CD8-positive, alpha-beta memory T cell (primary cell): ENCODE measurements at regions not wholly inside any gene's neighbourhood (a gene's known extent, or its start where the extent isn't known, plus 50 kb on each side); places are given as distances from the start of the nearest gene placed in this dataset.
A peak's percentile ranks its signal among the peaks of the same experiment; 100 is the strongest.
"Not testable (repeated sequence)": the region's sequence is repeated elsewhere in the genome, so short reads cannot be mapped to it uniquely, and the experiment has no call there.

Experiments used
- CTCF ChIA-PET: fragments of 350-600 bp; sonication (Branson Sonifier 250); formaldehyde crosslinking; loops from one replicate; lab custom pipeline; 2021; ENCODE audit warnings: antibody characterized with exemption; lab: Charles Lee
- POLR2A ChIA-PET: fragments of 350-600 bp; sonication (Branson Sonifier 250); formaldehyde crosslinking; loops from one replicate; lab custom pipeline; 2021; ENCODE audit warnings: antibody characterized with exemption; lab: Charles Lee
- DNase-seq, 5 donors: peaks; one replicate each; pipeline versions ENCODE4 v3.0.0 to v3.0.0-alpha.2; 2020 to 2022; ENCODE audit warnings: mixed read lengths in 1 of 5
- H3K27ac ChIP-seq: one replicate; pipeline ENCODE4 v1.7.0; 2013; ENCODE audit warnings: low read depth, mild to moderate bottlenecking, low read length, moderate library complexity
- H3K27me3 ChIP-seq: 2 replicates; pipeline ENCODE4 v1.7.0; 2013; ENCODE audit warnings: low read length, mild to moderate bottlenecking; ENCODE audit not compliant: insufficient read depth, poor library complexity, severe bottlenecking
- H3K36me3 ChIP-seq: 2 replicates; pipeline ENCODE4 v1.7.0; 2013; ENCODE audit warnings: mild to moderate bottlenecking, low read length, moderate library complexity; ENCODE audit not compliant: insufficient read depth
- H3K4me1 ChIP-seq: 2 replicates; pipeline ENCODE4 v1.7.0; 2013; ENCODE audit warnings: mild to moderate bottlenecking, low read length, moderate library complexity; ENCODE audit not compliant: insufficient read depth
- H3K4me3 ChIP-seq: 2 replicates; pipeline ENCODE4 v1.7.0; 2013; ENCODE audit warnings: mild to moderate bottlenecking, low read length
- H3K9me3 ChIP-seq: 2 replicates; pipeline ENCODE4 v1.7.0; 2013; ENCODE audit warnings: mild to moderate bottlenecking, low read length
- H3K27ac Mint-ChIP-seq, 8 donors: one replicate each; pipeline ENCODE4 v1.8.0; 2020 to 2021; ENCODE audit warnings: mixed read lengths in 8 of 8, mild to moderate bottlenecking in 6 of 8, inconsistent platforms in 3 of 8, moderate library complexity in 3 of 8
- H3K27me3 Mint-ChIP-seq, 2 donors: one replicate each; pipeline ENCODE4 v1.8.0; 2020 to 2021; ENCODE audit warnings: mixed read lengths in 2 of 2, mild to moderate bottlenecking in 1 of 2, moderate library complexity in 1 of 2
- H3K36me3 Mint-ChIP-seq, 3 donors: one replicate each; pipeline ENCODE4 v1.8.0; 2020 to 2021; ENCODE audit warnings: mixed read lengths in 3 of 3, inconsistent platforms in 1 of 3, mild to moderate bottlenecking in 1 of 3
- H3K4me1 Mint-ChIP-seq, 3 donors: one replicate each; pipeline ENCODE4 v1.8.0; 2020 to 2021; ENCODE audit warnings: mixed read lengths in 3 of 3, inconsistent platforms in 1 of 3, mild to moderate bottlenecking in 1 of 3
- H3K4me3 Mint-ChIP-seq, 7 donors: one replicate each; pipeline ENCODE4 v1.8.0; 2020 to 2021; ENCODE audit warnings: mixed read lengths in 7 of 7, mild to moderate bottlenecking in 6 of 7, moderate library complexity in 4 of 7, inconsistent platforms in 2 of 7
- H3K9me3 Mint-ChIP-seq, 5 donors: one replicate each; pipeline ENCODE4 v1.8.0; 2020 to 2022; ENCODE audit warnings: mixed read lengths in 5 of 5, mild to moderate bottlenecking in 3 of 5, moderate library complexity in 2 of 5, inconsistent platforms in 1 of 5

DNA sequence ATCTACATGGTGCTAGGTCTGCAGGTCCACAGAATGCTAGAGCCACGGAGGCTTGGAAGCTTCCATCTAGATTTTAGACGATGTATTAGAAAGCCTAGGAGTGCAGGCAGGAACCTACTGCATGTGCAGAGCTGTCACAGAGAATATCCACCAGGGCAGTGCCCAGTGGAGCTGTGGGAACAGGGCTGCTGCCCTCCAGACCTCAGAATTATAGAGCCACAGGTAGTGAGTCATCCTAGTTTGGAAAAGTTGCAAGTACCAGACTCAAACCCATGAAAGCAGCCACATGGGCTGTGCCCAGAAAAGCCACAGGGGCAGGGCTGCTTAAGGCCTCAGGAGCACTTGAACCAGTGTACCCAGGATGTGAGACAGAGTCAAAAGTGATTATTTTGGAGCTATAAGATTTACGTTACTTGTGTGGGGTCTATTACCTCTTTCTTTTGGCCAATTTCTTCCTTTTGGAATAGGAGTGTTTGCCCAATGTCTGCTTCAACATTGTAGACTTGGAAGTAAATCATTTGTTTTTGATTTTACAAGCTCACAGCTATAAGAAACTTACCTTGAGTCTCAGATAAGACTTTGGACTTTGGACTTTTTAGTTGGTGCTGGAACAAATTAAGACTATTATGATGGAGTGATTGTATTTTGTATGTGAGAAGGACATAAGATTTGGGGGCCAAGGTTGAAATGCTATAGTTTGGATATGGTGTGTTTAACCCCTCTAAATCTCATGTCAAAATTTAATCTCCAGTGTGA is 143.5 kb upstream of the CHRDL1 start:
- H3K4me1 ChIP-seq: no peaks in the 10 kb centered on the region
- no peak overlapping the region for H3K27ac ChIP-seq
- Mint-ChIP-seq H3K36me3 (no peaks in the 10 kb centered on the region), H3K4me1 (no peaks in the 10 kb centered on the region), H3K9me3 (peaks cover 0 to 2% (median 0%) of the 10 kb centered on the region in 5 donors), H3K27me3 (peaks cover 6 to 9% of the 10 kb centered on the region in 2 donors), H3K4me3 (no peak overlapping the region), H3K27ac (no peak overlapping the region)
- ChIA-PET CTCF (no interaction called here), POLR2A (no interaction called here)
- H3K9me3 ChIP-seq: no peaks in the 10 kb centered on the region
- no peak for DNase-seq
- H3K27me3 ChIP-seq: no peaks in the 10 kb centered on the region
- H3K36me3 ChIP-seq: no peaks in the 10 kb centered on the region
- no peak overlapping the region for H3K4me3 ChIP-seq

- ChIA-PET POLR2A (no interaction called here), CTCF (no interaction called here)
- Mint-ChIP-seq H3K4me3 (no peak overlapping the region), H3K27me3 (peaks cover 0 to 4% of the 10 kb centered on the region in 2 donors), H3K9me3 (peaks cover 0 to 7% (median 0%) of the 10 kb centered on the region in 5 donors), H3K4me1 (no peaks in the 10 kb centered on the region), H3K27ac (peak overlapping the region in 1 of 8 donors; percentile 11), H3K36me3 (no peaks in the 10 kb centered on the region)
- DNase-seq: no peak
- Histone ChIP-seq H3K9me3 (no peaks in the 10 kb centered on the region), H3K27me3 (no peaks in the 10 kb centered on the region), H3K27ac (no peak overlapping the region), H3K4me1 (no peaks in the 10 kb centered on the region), H3K4me3 (no peak overlapping the region), H3K36me3 (no peaks in the 10 kb centered on the region)
Observed at GRCh38 chrX:110924871-110925270, 129.3 kb upstream of the CHRDL1 start.

- Histone ChIP-seq H3K27me3 (no peaks in the 10 kb centered on the region), H3K9me3 (no peaks in the 10 kb centered on the region), H3K27ac (no peak overlapping the region), H3K4me3 (no peak overlapping the region), H3K36me3 (no peaks in the 10 kb centered on the region), H3K4me1 (no peaks in the 10 kb centered on the region)
- POLR2A ChIA-PET: no interaction called here
- H3K4me1 Mint-ChIP-seq: no peaks in the 10 kb centered on the region
- H3K36me3 Mint-ChIP-seq: no peaks in the 10 kb centered on the region
- CTCF ChIA-PET: no interaction called here
- H3K27me3 Mint-ChIP-seq: peaks cover 0 to 2% of the 10 kb centered on the region in 2 donors
- H3K9me3 Mint-ChIP-seq: no peaks in the 10 kb centered on the region
- DNase-seq: no peak
- no peak overlapping the region for H3K27ac Mint-ChIP-seq
- no peak overlapping the region for H3K4me3 Mint-ChIP-seq
Observed at GRCh38 chrX:110920991-110921390, 125.4 kb upstream of the CHRDL1 start.

- no peaks in the 10 kb centered on the region for H3K36me3 Mint-ChIP-seq
- H3K27me3 ChIP-seq: no peaks in the 10 kb centered on the region
- H3K27ac Mint-ChIP-seq: no peak overlapping the region
- POLR2A ChIA-PET: no interaction called here
- no peaks in the 10 kb centered on the region for H3K9me3 Mint-ChIP-seq
- H3K4me1 Mint-ChIP-seq: no peaks in the 10 kb centered on the region
- H3K4me3 ChIP-seq: no peak overlapping the region
- CTCF ChIA-PET: no interaction called here
- no peaks in the 10 kb centered on the region for H3K36me3 ChIP-seq
- H3K27me3 Mint-ChIP-seq: peaks cover 0 to 2% of the 10 kb centered on the region in 2 donors
- H3K9me3 ChIP-seq: no peaks in the 10 kb centered on the region
- H3K4me3 Mint-ChIP-seq: no peak overlapping the region
- no peak for DNase-seq
- no peak overlapping the region for H3K27ac ChIP-seq
- H3K4me1 ChIP-seq: no peaks in the 10 kb centered on the region
Observed at GRCh38 chrX:110915570-110915969, 120.0 kb upstream of the CHRDL1 start.

- H3K4me3 ChIP-seq: no peak overlapping the region
- Mint-ChIP-seq H3K4me3 (no peak overlapping the region), H3K4me1 (no peaks in the 10 kb centered on the region), H3K27me3 (peaks cover 0 to 2% of the 10 kb centered on the region in 2 donors), H3K27ac (no peak overlapping the region), H3K9me3 (no peaks in the 10 kb centered on the region), H3K36me3 (no peaks in the 10 kb centered on the region)
- no peaks in the 10 kb centered on the region for H3K27me3 ChIP-seq
- no peaks in the 10 kb centered on the region for H3K4me1 ChIP-seq
- no peaks in the 10 kb centered on the region for H3K36me3 ChIP-seq
- ChIA-PET POLR2A (no interaction called here), CTCF (no interaction called here)
- H3K9me3 ChIP-seq: no peaks in the 10 kb centered on the region
- DNase-seq: no peak
- H3K27ac ChIP-seq: no peak overlapping the region
Observed at GRCh38 chrX:110915111-110915510, 119.5 kb upstream of the CHRDL1 start.

DNA sequence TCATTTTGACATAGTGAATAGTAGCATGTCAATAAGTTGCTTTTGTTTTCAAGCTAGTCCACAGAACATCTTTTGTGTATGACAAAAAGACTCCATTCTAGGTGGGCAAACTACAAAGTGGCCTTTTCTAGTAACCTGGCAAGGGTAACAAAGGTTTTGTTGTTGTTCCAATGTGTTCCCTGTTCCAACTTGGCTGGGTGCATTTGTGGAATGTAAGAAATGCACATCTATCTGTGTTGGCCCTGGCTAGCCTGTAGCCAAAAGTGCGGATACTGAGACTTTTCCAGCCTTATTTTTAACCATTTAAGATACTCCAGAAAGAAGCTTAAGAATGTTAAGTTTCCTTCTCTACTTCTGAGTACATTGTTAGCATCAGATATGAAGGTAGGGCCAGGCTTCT is 118.7 kb upstream of the CHRDL1 start:
- no peak overlapping the region for H3K27ac Mint-ChIP-seq
- H3K9me3 ChIP-seq: no peaks in the 10 kb centered on the region
- no peaks in the 10 kb centered on the region for H3K9me3 Mint-ChIP-seq
- peaks cover 2 to 3% of the 10 kb centered on the region in 2 donors for H3K27me3 Mint-ChIP-seq
- H3K4me1 ChIP-seq: no peaks in the 10 kb centered on the region
- no peaks in the 10 kb centered on the region for H3K36me3 Mint-ChIP-seq
- H3K36me3 ChIP-seq: no peaks in the 10 kb centered on the region
- no peak overlapping the region for H3K27ac ChIP-seq
- no peaks in the 10 kb centered on the region for H3K4me1 Mint-ChIP-seq
- no peak overlapping the region for H3K4me3 Mint-ChIP-seq
- ChIA-PET POLR2A (no interaction called here), CTCF (no interaction called here)
- no peak for DNase-seq
- no peak overlapping the region for H3K4me3 ChIP-seq
- H3K27me3 ChIP-seq: no peaks in the 10 kb centered on the region

DNA sequence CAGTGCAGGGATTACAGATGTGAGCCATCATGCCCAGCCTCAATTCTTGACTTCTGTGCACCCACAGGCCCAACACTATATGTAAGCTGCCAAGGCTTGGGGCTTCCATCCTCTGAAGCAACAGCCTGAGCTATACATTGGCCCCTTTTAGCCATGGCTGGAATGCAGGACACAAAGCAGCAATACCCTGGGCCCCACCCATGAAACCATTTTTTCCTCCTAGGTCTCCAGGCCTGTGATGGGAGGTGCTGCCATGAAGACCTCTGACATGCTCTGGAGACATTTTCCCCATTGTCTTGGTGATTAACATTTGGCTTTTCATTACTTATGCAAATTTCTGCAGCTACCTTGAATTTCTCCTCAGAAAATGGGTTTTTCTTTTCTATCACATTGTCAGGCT is 109.1 kb upstream of the CHRDL1 start:
- CTCF ChIA-PET, H3K36me3 ChIP-seq, DNase-seq, H3K36me3 Mint-ChIP-seq, H3K9me3 ChIP-seq, H3K27ac ChIP-seq, H3K9me3 Mint-ChIP-seq, H3K27me3 Mint-ChIP-seq, H3K27ac Mint-ChIP-seq, POLR2A ChIA-PET, H3K27me3 ChIP-seq, H3K4me1 Mint-ChIP-seq, H3K4me3 ChIP-seq, H3K4me3 Mint-ChIP-seq, H3K4me1 ChIP-seq: not testable (repeated sequence)

- Histone ChIP-seq H3K36me3 (no peaks in the 10 kb centered on the region), H3K27me3 (no peaks in the 10 kb centered on the region), H3K9me3 (no peaks in the 10 kb centered on the region), H3K27ac (no peak overlapping the region), H3K4me3 (no peak overlapping the region), H3K4me1 (no peaks in the 10 kb centered on the region)
- H3K36me3 Mint-ChIP-seq: no peaks in the 10 kb centered on the region
- no peaks in the 10 kb centered on the region for H3K4me1 Mint-ChIP-seq
- no peak for DNase-seq
- CTCF ChIA-PET: no interaction called here
- no peak overlapping the region for H3K27ac Mint-ChIP-seq
- POLR2A ChIA-PET: no interaction called here
- H3K9me3 Mint-ChIP-seq: peaks cover 13 to 34% (median 26%) of the 10 kb centered on the region in 5 donors
- no peak overlapping the region for H3K4me3 Mint-ChIP-seq
- peaks cover 0 to 2% of the 10 kb centered on the region in 2 donors for H3K27me3 Mint-ChIP-seq
Observed at GRCh38 chrX:110881971-110882370, 86.4 kb upstream of the CHRDL1 start.
